GM10266 (cell line): ENCODE measurements at regions not wholly inside any gene's neighbourhood (a gene's known extent, or its start where the extent isn't known, plus 50 kb on each side); places are given as distances from the start of the nearest gene placed in this dataset.

ENCODE experiments used
- DNase-seq: peaks from one replicate; pipeline ENCODE4 v3.0.0; 2012; ENCODE audit errors: extremely low spot score
- TF ChIP-seq, protein P1 (sequence below): IDR thresholded peaks from 2 replicates; pipeline ENCODE4 v1.5.1; 2012; ENCODE audit warnings: mild to moderate bottlenecking, low read depth; ENCODE audit not compliant: control insufficient read depth, insufficient read depth; ENCODE audit errors: missing control alignments

DNA sequence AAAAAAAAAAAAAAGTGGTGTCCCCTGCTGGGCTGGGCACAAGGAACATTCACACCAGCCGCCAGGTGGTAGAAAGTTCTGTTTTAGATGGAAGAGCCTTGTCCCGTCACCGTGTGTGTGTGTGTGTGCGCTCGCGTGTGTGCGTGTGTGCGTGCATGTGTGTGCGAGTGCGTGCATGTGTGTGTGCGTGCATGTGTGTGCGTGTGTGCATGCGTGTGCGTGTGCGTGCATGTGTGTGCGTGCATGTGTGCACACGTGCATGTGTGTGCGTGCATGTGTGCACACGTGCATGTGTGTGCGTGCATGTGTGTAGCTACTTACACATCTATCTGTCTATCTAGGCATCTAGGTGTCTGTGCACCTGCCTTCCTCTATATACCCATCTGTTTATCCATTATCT lies 491.7 kb downstream of the NPHP4 start:
- TF ChIP-seq, protein P1, sequence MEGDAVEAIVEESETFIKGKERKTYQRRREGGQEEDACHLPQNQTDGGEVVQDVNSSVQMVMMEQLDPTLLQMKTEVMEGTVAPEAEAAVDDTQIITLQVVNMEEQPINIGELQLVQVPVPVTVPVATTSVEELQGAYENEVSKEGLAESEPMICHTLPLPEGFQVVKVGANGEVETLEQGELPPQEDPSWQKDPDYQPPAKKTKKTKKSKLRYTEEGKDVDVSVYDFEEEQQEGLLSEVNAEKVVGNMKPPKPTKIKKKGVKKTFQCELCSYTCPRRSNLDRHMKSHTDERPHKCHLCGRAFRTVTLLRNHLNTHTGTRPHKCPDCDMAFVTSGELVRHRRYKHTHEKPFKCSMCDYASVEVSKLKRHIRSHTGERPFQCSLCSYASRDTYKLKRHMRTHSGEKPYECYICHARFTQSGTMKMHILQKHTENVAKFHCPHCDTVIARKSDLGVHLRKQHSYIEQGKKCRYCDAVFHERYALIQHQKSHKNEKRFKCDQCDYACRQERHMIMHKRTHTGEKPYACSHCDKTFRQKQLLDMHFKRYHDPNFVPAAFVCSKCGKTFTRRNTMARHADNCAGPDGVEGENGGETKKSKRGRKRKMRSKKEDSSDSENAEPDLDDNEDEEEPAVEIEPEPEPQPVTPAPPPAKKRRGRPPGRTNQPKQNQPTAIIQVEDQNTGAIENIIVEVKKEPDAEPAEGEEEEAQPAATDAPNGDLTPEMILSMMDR = no peak
- no peak for DNase-seq

GRCh38 chr1:5497503-5497902 lies 494.7 kb downstream of the NPHP4 start:
- TF ChIP-seq, protein P1 = no peak
- no peak for DNase-seq

- TF ChIP-seq, protein P1 = no peak
- DNase-seq = no peak
These were observed 496.4 kb downstream of the NPHP4 start for GRCh38 chr1:5495596-5496410.

- TF ChIP-seq, protein P1 = no peak
- DNase-seq = no peak
These were observed 497.7 kb downstream of the NPHP4 start for GRCh38 chr1:5494518-5494917.

- TF ChIP-seq, protein P1 = no peak
- no peak for DNase-seq
These were observed 498.3 kb downstream of the NPHP4 start for GRCh38 chr1:5493851-5494311.

DNA sequence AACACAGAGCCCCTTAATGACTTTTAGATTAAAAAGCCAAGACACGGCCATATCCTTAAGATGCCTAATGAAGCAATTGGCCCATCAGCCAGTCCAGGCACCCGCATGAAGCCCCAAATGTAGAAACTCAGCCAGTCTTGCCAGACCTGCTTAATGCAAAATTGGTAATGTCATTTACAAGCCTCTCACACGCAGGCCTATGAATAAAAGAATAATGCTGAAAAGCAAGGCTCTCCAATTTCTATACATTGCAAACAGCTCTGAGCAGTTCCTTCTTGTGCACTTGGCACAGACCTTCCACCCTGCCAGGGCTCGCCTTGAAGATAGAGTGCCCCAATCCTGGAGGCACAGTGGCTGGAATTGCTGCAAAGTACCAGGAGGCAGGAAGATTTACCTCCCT lies 498.9 kb downstream of the NPHP4 start:
- TF ChIP-seq, protein P1 = no peak
- no peak for DNase-seq

DNA sequence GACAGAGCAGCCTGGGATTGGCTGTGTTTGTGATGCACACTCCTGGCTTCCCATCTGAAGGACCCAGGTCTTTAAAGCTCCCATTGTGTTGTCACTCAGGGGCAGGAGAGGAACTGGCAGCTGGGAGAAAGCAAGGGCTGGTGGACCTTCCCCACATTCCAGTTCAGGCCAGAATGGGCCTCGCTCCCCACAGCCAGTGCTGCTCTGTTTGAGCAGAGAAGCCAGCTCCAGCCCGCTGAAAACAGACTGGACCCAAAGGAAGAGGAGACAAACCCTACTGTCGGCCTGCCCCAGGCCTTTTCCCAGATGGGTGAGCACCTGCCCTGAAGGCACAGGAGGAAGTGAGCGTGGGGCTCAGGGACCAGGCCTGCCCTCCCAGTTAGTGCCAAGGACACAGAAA lies 499.4 kb downstream of the NPHP4 start:
- TF ChIP-seq, protein P1 = no peak
- DNase-seq = no peak
